ENCODE measurements at regions not wholly inside any gene's neighbourhood (a gene's known extent, or its start where the extent isn't known, plus 50 kb on each side); places are given as distances from the start of the nearest gene placed in this dataset.

GRCh38 chr3:118400886-118401285 is 633.8 kb downstream of the IGSF11 start:
- Histone ChIP-seq H4K20me1 (no peaks in the 10 kb centered on the region), H3K4me3 (no peak overlapping the region), H3K27me3 (no peaks in the 10 kb centered on the region), H3K4me1 (peaks cover 0 to 6% (median 0%) of the 10 kb centered on the region in 10 experiments; a peak in 3 of 20 replicates), H3K36me3 (no peaks in the 10 kb centered on the region), H3K4me2 (no peak overlapping the region), H3K9ac (no peak overlapping the region), H3K27ac (no peak overlapping the region), H3K9me3 (replicated peaks in 1 of 11) (no peaks in the 10 kb centered on the region)
- TF ChIP-seq Cebpa-rat (IDR thresholded peaks at IDR 0.05) = no peak

GRCh38 chr3:118401887-118402286 is 632.8 kb downstream of the IGSF11 start:
- Histone ChIP-seq H3K4me3 (no peak overlapping the region), H3K27me3 (no peaks in the 10 kb centered on the region), H3K27ac (no peak overlapping the region), H4K20me1 (no peaks in the 10 kb centered on the region), H3K9me3 (replicated peaks in 1 of 11) (no peaks in the 10 kb centered on the region), H3K9ac (no peak overlapping the region), H3K36me3 (no peaks in the 10 kb centered on the region), H3K4me1 (no peaks in the 10 kb centered on the region; a peak in 1 of 20 replicates), H3K4me2 (no peak overlapping the region)
- TF ChIP-seq Cebpa-rat (IDR thresholded peaks at IDR 0.05) = no peak

GRCh38 chr3:118402971-118403370 is 631.7 kb downstream of the IGSF11 start:
- Histone ChIP-seq H4K20me1 (no peaks in the 10 kb centered on the region), H3K9ac (no peak overlapping the region), H3K27me3 (no peaks in the 10 kb centered on the region), H3K36me3 (no peaks in the 10 kb centered on the region), H3K27ac (no peak overlapping the region), H3K4me1 (no peaks in the 10 kb centered on the region; a peak in 1 of 20 replicates), H3K4me2 (no peak overlapping the region), H3K9me3 (replicated peaks in 1 of 11) (no peaks in the 10 kb centered on the region), H3K4me3 (no peak overlapping the region)
- no peak for TF ChIP-seq Cebpa-rat (IDR thresholded peaks at IDR 0.05)

GRCh38 chr3:118406562-118406961 is 628.1 kb downstream of the IGSF11 start:
- TF ChIP-seq Cebpa-rat (IDR thresholded peaks at IDR 0.05) = no peak
- no peaks in the 10 kb centered on the region for H3K36me3 ChIP-seq
- H3K9me3 ChIP-seq (replicated peaks in 1 of 11) = peaks cover 0 to 6% (median 3%) of the 10 kb centered on the region in 11 experiments; a peak in 7 of 22 replicates
- no peak overlapping the region for H3K4me2 ChIP-seq
- H3K4me1 ChIP-seq = no peaks in the 10 kb centered on the region; a peak in 1 of 20 replicates
- H4K20me1 ChIP-seq = no peaks in the 10 kb centered on the region
- H3K27me3 ChIP-seq = no peaks in the 10 kb centered on the region
- no peak overlapping the region for H3K9ac ChIP-seq
- H3K4me3 ChIP-seq = no peak overlapping the region
- H3K27ac ChIP-seq = no peak overlapping the region

GRCh38 chr3:118408431-118408830 is 626.2 kb downstream of the IGSF11 start:
- no peak overlapping the region for H3K4me3 ChIP-seq
- H3K9ac ChIP-seq = no peak overlapping the region
- H3K27ac ChIP-seq = no peak overlapping the region
- no peaks in the 10 kb centered on the region for H4K20me1 ChIP-seq
- peaks cover 0 to 6% (median 3%) of the 10 kb centered on the region in 11 experiments; a peak in 7 of 22 replicates for H3K9me3 ChIP-seq (replicated peaks in 1 of 11)
- H3K27me3 ChIP-seq = no peaks in the 10 kb centered on the region
- H3K36me3 ChIP-seq = no peaks in the 10 kb centered on the region
- H3K4me2 ChIP-seq = no peak overlapping the region
- no peaks in the 10 kb centered on the region; a peak in 1 of 20 replicates for H3K4me1 ChIP-seq
- no peak for TF ChIP-seq Cebpa-rat (IDR thresholded peaks at IDR 0.05)

GRCh38 chr3:118412503-118412902 is 622.1 kb downstream of the IGSF11 start:
- Histone ChIP-seq H3K4me3 (no peak overlapping the region), H3K4me1 (no peaks in the 10 kb centered on the region), H3K9me3 (replicated peaks in 1 of 11) (peaks cover 0 to 6% (median 3%) of the 10 kb centered on the region in 11 experiments; a peak in 7 of 22 replicates), H3K27ac (no peak overlapping the region), H3K4me2 (no peak overlapping the region), H3K27me3 (no peaks in the 10 kb centered on the region), H4K20me1 (no peaks in the 10 kb centered on the region), H3K36me3 (no peaks in the 10 kb centered on the region), H3K9ac (no peak overlapping the region)
- no peak for TF ChIP-seq Cebpa-rat (IDR thresholded peaks at IDR 0.05)

GRCh38 chr3:118425272-118425837 is 609.3 kb downstream of the IGSF11 start:
- Histone ChIP-seq H3K27ac (no peak overlapping the region; a peak in 1 of 22 replicates), H3K4me1 (peaks cover 0 to 10% (median 0%) of the 10 kb centered on the region in 10 experiments; a peak in 3 of 20 replicates)
- TF ChIP-seq Cebpa-rat (IDR thresholded peaks at IDR 0.05) = no peak

GRCh38 chr3:118433825-118434224 is 600.8 kb downstream of the IGSF11 start:
- H3K4me1 ChIP-seq = no peaks in the 10 kb centered on the region
- no peak overlapping the region for H3K27ac ChIP-seq
- no peaks in the 10 kb centered on the region for H3K36me3 ChIP-seq
- no peaks in the 10 kb centered on the region for H3K27me3 ChIP-seq
- H3K4me2 ChIP-seq = no peak overlapping the region
- no peak overlapping the region for H3K9ac ChIP-seq
- H3K9me3 ChIP-seq (replicated peaks in 1 of 11) = no peaks in the 10 kb centered on the region
- TF ChIP-seq Cebpa-rat (IDR thresholded peaks at IDR 0.05) = no peak
- no peak overlapping the region for H3K4me3 ChIP-seq
- H4K20me1 ChIP-seq = no peaks in the 10 kb centered on the region

More at GRCh38 chr3:118425272-118425837, 609.3 kb downstream of the IGSF11 start:
- no peaks in the 10 kb centered on the region for H3K36me3 ChIP-seq
- H3K4me2 ChIP-seq = peak overlapping the region in 2 of 11 experiments; percentile 16 to 24; a peak in 3 of 22 replicates
- no peak overlapping the region for H3K9ac ChIP-seq
- H3K9me3 ChIP-seq (replicated peaks in 1 of 11) = no peaks in the 10 kb centered on the region
- no peaks in the 10 kb centered on the region for H3K27me3 ChIP-seq
- no peak overlapping the region for H3K4me3 ChIP-seq
- no peaks in the 10 kb centered on the region for H4K20me1 ChIP-seq

GRCh38 chr3:118435851-118436350 is 598.7 kb downstream of the IGSF11 start:
- Histone ChIP-seq H3K4me3 (no peak overlapping the region), H3K4me1 (no peaks in the 10 kb centered on the region), H3K4me2 (no peak overlapping the region), H3K36me3 (no peaks in the 10 kb centered on the region), H4K20me1 (no peaks in the 10 kb centered on the region), H3K9ac (no peak overlapping the region), H3K27me3 (no peaks in the 10 kb centered on the region), H3K27ac (no peak overlapping the region), H3K9me3 (replicated peaks in 1 of 11) (no peaks in the 10 kb centered on the region)
- TF ChIP-seq Cebpa-rat (IDR thresholded peaks at IDR 0.05) = no peak

GRCh38 chr3:118436697-118437262 is 597.9 kb downstream of the IGSF11 start:
- Histone ChIP-seq H3K4me1 (no peaks in the 10 kb centered on the region), H3K36me3 (no peaks in the 10 kb centered on the region), H3K4me3 (no peak overlapping the region), H3K9ac (no peak overlapping the region), H3K27ac (no peak overlapping the region), H3K27me3 (no peaks in the 10 kb centered on the region), H4K20me1 (no peaks in the 10 kb centered on the region), H3K9me3 (replicated peaks in 1 of 11) (no peaks in the 10 kb centered on the region), H3K4me2 (no peak overlapping the region)
- TF ChIP-seq Cebpa-rat (IDR thresholded peaks at IDR 0.05) = no peak
